GM18951 (cell line): ENCODE measurements at regions not wholly inside any gene's neighbourhood (a gene's known extent, or its start where the extent isn't known, plus 50 kb on each side); places are given as distances from the start of the nearest gene placed in this dataset.
"Not testable (repeated sequence)": the region's sequence is repeated elsewhere in the genome, so short reads cannot be mapped to it uniquely, and the experiment has no call there.

Experiments used
- POLR2A ChIP-seq: IDR thresholded peaks from 4 replicates; pipeline ENCODE4 v1.6.1; 2011; ENCODE audit warnings: mild to moderate bottlenecking; ENCODE audit not compliant: insufficient read length, insufficient read depth; ENCODE audit errors: extremely low read depth
- in situ Hi-C: fragments of 300-500 bp; cut with MboI; formaldehyde crosslinking; loops from one replicate; pipeline ENCODE4 v1.12.0; 2022; ENCODE audit warnings: low sequenced_read_pairs, mixed read lengths, inconsistent platforms; ENCODE audit not compliant: unreplicated experiment

- TF ChIP-seq POLR2A: no peak
Observed at GRCh38 chr4:116537828-116538227, 547.5 kb downstream of the TRAM1L1 start.

GRCh38 chr4:116536024-116536423, 549.4 kb downstream of the TRAM1L1 start:
- in situ Hi-C loops: not testable (repeated sequence)

More at GRCh38 chr4:116537828-116538227, 547.5 kb downstream of the TRAM1L1 start:
- in situ Hi-C loops: no loop called here

GRCh38 chr4:116531870-116532269, 553.5 kb downstream of the TRAM1L1 start:
- TF ChIP-seq POLR2A: no peak
- in situ Hi-C loops: no loop called here

GRCh38 chr4:116531026-116531425, 554.4 kb downstream of the TRAM1L1 start:
- no peak for TF ChIP-seq POLR2A
- in situ Hi-C loops: no loop called here

- TF ChIP-seq POLR2A: no peak
- in situ Hi-C loops: no loop called here
Observed at GRCh38 chr4:116530048-116530447, 555.3 kb downstream of the TRAM1L1 start.

GRCh38 chr4:116529129-116529528, 556.2 kb downstream of the TRAM1L1 start:
- in situ Hi-C loops: no loop called here
- no peak for TF ChIP-seq POLR2A

- TF ChIP-seq POLR2A: no peak
- in situ Hi-C loops: no loop called here
Observed at GRCh38 chr4:116522922-116523321, 562.5 kb downstream of the TRAM1L1 start.

GRCh38 chr4:116520886-116521285, 564.5 kb downstream of the TRAM1L1 start:
- in situ Hi-C loops: no loop called here

GRCh38 chr4:116516711-116517110, 568.7 kb downstream of the TRAM1L1 start:
- no peak for TF ChIP-seq POLR2A
- in situ Hi-C loops: no loop called here

More at GRCh38 chr4:116520886-116521285, 564.5 kb downstream of the TRAM1L1 start:
- no peak for TF ChIP-seq POLR2A

GRCh38 chr4:116515959-116516358, 569.4 kb downstream of the TRAM1L1 start:
- in situ Hi-C loops: no loop called here

GRCh38 chr4:116512552-116512951, 572.8 kb downstream of the TRAM1L1 start:
- no peak for TF ChIP-seq POLR2A
- in situ Hi-C loops: no loop called here

More at GRCh38 chr4:116515959-116516358, 569.4 kb downstream of the TRAM1L1 start:
- TF ChIP-seq POLR2A: no peak

GRCh38 chr4:116501954-116502353, 583.4 kb downstream of the TRAM1L1 start:
- no peak for TF ChIP-seq POLR2A

GRCh38 chr4:116500225-116500624, 585.2 kb downstream of the TRAM1L1 start:
- no peak for TF ChIP-seq POLR2A
- in situ Hi-C loops: no loop called here

More at GRCh38 chr4:116501954-116502353, 583.4 kb downstream of the TRAM1L1 start:
- in situ Hi-C loops: no loop called here

- TF ChIP-seq POLR2A: no peak
Observed at GRCh38 chr4:116489739-116490138, 595.6 kb downstream of the TRAM1L1 start.

GRCh38 chr4:116486401-116486800, 599.0 kb downstream of the TRAM1L1 start:
- TF ChIP-seq POLR2A: no peak
- in situ Hi-C loops: no loop called here

More at GRCh38 chr4:116489739-116490138, 595.6 kb downstream of the TRAM1L1 start:
- in situ Hi-C loops: no loop called here

- no peak for TF ChIP-seq POLR2A
- in situ Hi-C loops: no loop called here
Observed at GRCh38 chr4:116480546-116480945, 604.8 kb downstream of the TRAM1L1 start.

GRCh38 chr4:116478343-116478742, 607.0 kb downstream of the TRAM1L1 start:
- TF ChIP-seq POLR2A: no peak
- in situ Hi-C loops: no loop called here
